Tibial nerve (tissue), 4 donors: ENCODE measurements at regions not wholly inside any gene's neighbourhood (a gene's known extent, or its start where the extent isn't known, plus 50 kb on each side); places are given as distances from the start of the nearest gene placed in this dataset.

ENCODE experiments used
- DNase-seq, 2 donors: peaks; one replicate each; pipeline ENCODE4 v3.0.0-alpha.2; 2019; ENCODE audit warnings: low spot score in 2 of 2
- H3K27ac ChIP-seq, 4 donors: fragments of 200-600 bp; sonication (generic) in 3 of 4; one replicate each; pipeline ENCODE4 v1.5.1; 2017 to 2019; ENCODE audit warnings: mild to moderate bottlenecking in 1 of 4
- H3K27me3 ChIP-seq, 2 donors: fragments of 200-600 bp; sonication (generic) in 1 of 2; one replicate each; pipeline versions ENCODE4 v1.5.1 to v1.6.0; 2017 to 2019
- H3K36me3 ChIP-seq, 3 donors: fragments of 200-600 bp; sonication (generic); one replicate each; pipeline ENCODE4 v1.5.1; 2018 to 2019
- H3K4me1 ChIP-seq, 4 donors: fragments of 200-600 bp; sonication (generic) in 3 of 4; one replicate each; pipeline ENCODE4 v1.5.1; 2017 to 2019
- H3K4me3 ChIP-seq, 4 donors: fragments of 200-600 bp; sonication (generic) in 3 of 4; one replicate each; pipeline ENCODE4 v1.5.1; 2017 to 2019; ENCODE audit warnings: mild to moderate bottlenecking in 1 of 4, moderate library complexity in 1 of 4
- H3K9me3 ChIP-seq, 4 donors: fragments of 200-600 bp; sonication (generic) in 3 of 4; one replicate each; pipeline ENCODE4 v1.5.1; 2017 to 2019
- EP300 ChIP-seq, 2 donors: sonication (generic); formaldehyde crosslinking; IDR thresholded peaks; one replicate each; pipeline ENCODE4 v1.6.1; 2017; ENCODE audit warnings: antibody characterized with exemption in 2 of 2, mild to moderate bottlenecking in 1 of 2
- POLR2A ChIP-seq, 2 donors: fragments of 450-650 bp; IDR thresholded peaks; one replicate each; pipeline ENCODE4 v1.6.1; 2017; ENCODE audit warnings: antibody characterized with exemption in 2 of 2, mild to moderate bottlenecking in 2 of 2, moderate library complexity in 2 of 2
- WGBS, 2 donors: methylation state at CpG; one replicate each; pipeline ENCODE4 v1.1.5; 2018; 5-methylcytosine and 5-hydroxymethylcytosine counted together
- TF ChIP-seq, protein P1 (sequence below), 5 experiments: fragments of 200-600 bp in 3 of 5; fragments of 450-650 bp in 2 of 5; sonication (generic) in 3 of 5; IDR thresholded peaks; one replicate each; pipeline ENCODE4 v1.5.1; 2016 to 2019; ENCODE audit warnings: antibody characterized with exemption in 5 of 5, mild to moderate bottlenecking in 3 of 5, moderate library complexity in 2 of 5

DNA sequence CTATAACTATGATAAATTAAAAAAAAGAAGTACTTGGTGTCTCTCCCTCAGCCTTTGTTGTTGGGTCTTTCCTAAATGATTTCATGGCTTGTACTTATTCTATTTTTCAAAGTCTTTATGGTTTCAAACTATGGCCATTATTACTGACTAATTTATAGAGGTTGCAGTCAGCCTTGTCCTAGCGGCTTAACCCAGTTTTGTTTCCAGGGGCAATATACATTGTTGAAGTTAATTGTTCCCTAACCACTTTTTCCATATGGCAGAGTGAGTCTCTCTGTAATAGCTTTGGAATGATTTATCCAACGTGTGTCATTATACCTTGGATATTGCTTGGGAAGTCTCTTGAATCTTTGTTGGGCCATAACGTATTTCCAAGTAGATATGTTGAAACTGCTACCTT, 408.8 kb downstream of the HRH4 start:
- WGBS, 2 donors: 52 to 79% methylated on average over 3 of the region's 3 CpGs

GRCh38 chr18:24875286-24875685, 414.8 kb downstream of the HRH4 start:
- no peak overlapping the region for H3K27ac ChIP-seq
- TF ChIP-seq POLR2A (IDR thresholded peaks at IDR 0.05): no peak
- TF ChIP-seq, protein P1, sequence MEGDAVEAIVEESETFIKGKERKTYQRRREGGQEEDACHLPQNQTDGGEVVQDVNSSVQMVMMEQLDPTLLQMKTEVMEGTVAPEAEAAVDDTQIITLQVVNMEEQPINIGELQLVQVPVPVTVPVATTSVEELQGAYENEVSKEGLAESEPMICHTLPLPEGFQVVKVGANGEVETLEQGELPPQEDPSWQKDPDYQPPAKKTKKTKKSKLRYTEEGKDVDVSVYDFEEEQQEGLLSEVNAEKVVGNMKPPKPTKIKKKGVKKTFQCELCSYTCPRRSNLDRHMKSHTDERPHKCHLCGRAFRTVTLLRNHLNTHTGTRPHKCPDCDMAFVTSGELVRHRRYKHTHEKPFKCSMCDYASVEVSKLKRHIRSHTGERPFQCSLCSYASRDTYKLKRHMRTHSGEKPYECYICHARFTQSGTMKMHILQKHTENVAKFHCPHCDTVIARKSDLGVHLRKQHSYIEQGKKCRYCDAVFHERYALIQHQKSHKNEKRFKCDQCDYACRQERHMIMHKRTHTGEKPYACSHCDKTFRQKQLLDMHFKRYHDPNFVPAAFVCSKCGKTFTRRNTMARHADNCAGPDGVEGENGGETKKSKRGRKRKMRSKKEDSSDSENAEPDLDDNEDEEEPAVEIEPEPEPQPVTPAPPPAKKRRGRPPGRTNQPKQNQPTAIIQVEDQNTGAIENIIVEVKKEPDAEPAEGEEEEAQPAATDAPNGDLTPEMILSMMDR (IDR thresholded peaks at IDR 0.05): no peak
- no peak for TF ChIP-seq EP300 (IDR thresholded peaks at IDR 0.05)
- DNase-seq: no peak
- H3K4me3 ChIP-seq: no peak overlapping the region
- peaks cover 0 to 4% (median 0%) of the 10 kb centered on the region in 4 donors for H3K4me1 ChIP-seq
- no peaks in the 10 kb centered on the region for H3K9me3 ChIP-seq
- no peaks in the 10 kb centered on the region for H3K36me3 ChIP-seq
- 81 to 82% methylated on average over 3 of the region's 3 CpGs for WGBS, 2 donors
- no peaks in the 10 kb centered on the region for H3K27me3 ChIP-seq

More for the DNA sequence above, 408.8 kb downstream of the HRH4 start:
- TF ChIP-seq POLR2A (IDR thresholded peaks at IDR 0.05): no peak
- H3K27ac ChIP-seq: no peak overlapping the region
- H3K27me3 ChIP-seq: no peaks in the 10 kb centered on the region
- no peaks in the 10 kb centered on the region for H3K36me3 ChIP-seq
- H3K4me1 ChIP-seq: no peaks in the 10 kb centered on the region
- no peak for DNase-seq
- H3K4me3 ChIP-seq: no peak overlapping the region
- H3K9me3 ChIP-seq: no peaks in the 10 kb centered on the region

DNA sequence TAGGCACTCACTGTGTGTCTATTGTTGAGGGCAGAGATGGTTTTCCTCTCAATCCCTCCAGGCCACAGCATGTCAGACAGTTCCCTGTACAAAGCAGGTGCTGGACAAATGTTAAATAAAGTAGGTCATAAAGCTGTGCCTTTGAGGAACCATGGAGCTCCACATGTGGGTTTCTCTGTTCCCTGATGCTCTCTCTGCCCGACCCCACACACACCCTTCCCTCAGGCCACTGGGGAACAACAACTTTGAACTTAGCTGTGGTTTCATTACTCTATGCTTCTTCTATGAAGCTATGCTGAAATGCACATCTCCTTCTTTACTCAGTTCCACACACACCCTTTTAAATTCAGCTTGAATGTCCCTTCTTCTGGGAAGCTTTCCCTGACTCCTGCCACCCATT, 415.3 kb downstream of the HRH4 start:
- Histone ChIP-seq H3K36me3 (no peaks in the 10 kb centered on the region), H3K27me3 (no peaks in the 10 kb centered on the region), H3K4me1 (peaks cover 0 to 4% (median 0%) of the 10 kb centered on the region in 4 donors), H3K27ac (no peak overlapping the region), H3K4me3 (no peak overlapping the region), H3K9me3 (no peaks in the 10 kb centered on the region)
- DNase-seq: no peak
- 43 to 56% methylated on average over 1 of the region's 1 CpG for WGBS, 2 donors
- TF ChIP-seq POLR2A (IDR thresholded peaks at IDR 0.05) (no peak), EP300 (IDR thresholded peaks at IDR 0.05) (no peak)
- TF ChIP-seq, protein P1 (IDR thresholded peaks at IDR 0.05): no peak

GRCh38 chr18:24876266-24876665, 415.8 kb downstream of the HRH4 start:
- TF ChIP-seq EP300 (IDR thresholded peaks at IDR 0.05): no peak
- TF ChIP-seq, protein P1 (IDR thresholded peaks at IDR 0.05): no peak
- TF ChIP-seq POLR2A (IDR thresholded peaks at IDR 0.05): no peak
- DNase-seq: no peak
- 79 to 83% methylated on average over 5 of the region's 5 CpGs for WGBS, 2 donors
- no peak overlapping the region for H3K4me3 ChIP-seq
- H3K27me3 ChIP-seq: no peaks in the 10 kb centered on the region
- H3K9me3 ChIP-seq: no peaks in the 10 kb centered on the region
- H3K4me1 ChIP-seq: peaks cover 0 to 4% (median 0%) of the 10 kb centered on the region in 4 donors
- H3K27ac ChIP-seq: no peak overlapping the region
- no peaks in the 10 kb centered on the region for H3K36me3 ChIP-seq

DNA sequence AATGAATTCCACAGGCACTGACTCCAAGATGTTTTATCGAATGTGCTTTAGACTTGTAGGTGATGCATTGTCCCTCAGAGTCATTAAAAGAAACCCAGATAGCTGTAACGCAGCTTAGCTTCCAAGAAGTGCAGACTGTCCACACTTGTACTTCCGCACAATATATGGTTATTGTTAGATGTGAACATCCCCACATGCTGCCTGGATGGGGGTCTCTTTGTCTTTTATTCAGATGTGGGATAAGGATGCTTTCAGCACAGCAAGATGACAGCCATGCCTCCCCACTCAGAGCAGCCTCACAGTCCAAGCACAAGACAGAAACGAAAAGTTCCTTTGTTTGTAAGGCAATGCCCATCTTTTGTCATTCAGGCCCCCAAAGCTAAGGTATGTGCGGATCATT, 416.6 kb downstream of the HRH4 start:
- Histone ChIP-seq H3K27ac (no peak overlapping the region), H3K36me3 (no peaks in the 10 kb centered on the region), H3K4me1 (peaks cover 0 to 4% (median 0%) of the 10 kb centered on the region in 4 donors), H3K9me3 (no peaks in the 10 kb centered on the region), H3K27me3 (no peaks in the 10 kb centered on the region), H3K4me3 (no peak overlapping the region)
- 51 to 59% methylated on average over 5 of the region's 5 CpGs for WGBS, 2 donors
- DNase-seq: no peak
- TF ChIP-seq POLR2A (IDR thresholded peaks at IDR 0.05): no peak

GRCh38 chr18:24877546-24877945, 417.1 kb downstream of the HRH4 start:
- H3K9me3 ChIP-seq: no peaks in the 10 kb centered on the region
- no peaks in the 10 kb centered on the region for H3K27me3 ChIP-seq
- TF ChIP-seq EP300 (IDR thresholded peaks at IDR 0.05): no peak
- no peak for TF ChIP-seq POLR2A (IDR thresholded peaks at IDR 0.05)
- TF ChIP-seq, protein P1 (IDR thresholded peaks at IDR 0.05): no peak
- no peak for DNase-seq
- H3K27ac ChIP-seq: no peak overlapping the region
- H3K36me3 ChIP-seq: no peaks in the 10 kb centered on the region
- H3K4me1 ChIP-seq: peaks cover 0 to 4% (median 0%) of the 10 kb centered on the region in 4 donors
- H3K4me3 ChIP-seq: no peak overlapping the region
- 23 to 26% methylated on average over 6 of the region's 6 CpGs for WGBS, 2 donors
